ENCODE measurements at regions not wholly inside any gene's neighbourhood (a gene's known extent, or its start where the extent isn't known, plus 50 kb on each side); places are given as distances from the start of the nearest gene placed in this dataset.

- H3K4ac ChIP-seq (replicated peaks; ENCODE audit: insufficient read length, low read depth, low read length) = no peak overlapping the region
- no peaks in the 10 kb centered on the region for H3K79me2 ChIP-seq (ENCODE audit: control insufficient read depth in 1 of 2, insufficient read depth in 2 of 2, low read length in 2 of 2)
- no peak overlapping the region for H2BK12ac ChIP-seq (ENCODE audit: low read depth, low read length)
- H2AFZ ChIP-seq (ENCODE audit: low read length) = no peak overlapping the region
- POLR2A ChIA-PET (ENCODE audit: partially characterized antibody) = no interaction called here
- H3K4me3 ChIP-seq (ENCODE audit: extremely low read depth in 1 of 4, insufficient read depth in 2 of 4, low read depth in 3 of 4, low read length in 4 of 4) = no peak overlapping the region
- FAIRE-seq = no peak
- no peak overlapping the region for H2BK15ac ChIP-seq (ENCODE audit: low read length)
- no peak overlapping the region for H2BK20ac ChIP-seq (ENCODE audit: low read length)
- H3K27ac ChIP-seq (ENCODE audit: low read depth, low read length) = no peak overlapping the region
- DNase-seq (ENCODE audit: low read depth in 1 of 2, low spot score in 2 of 2) = no peak
- H3K4me2 ChIP-seq (ENCODE audit: insufficient read depth in 1 of 2, low read depth in 2 of 2, low read length in 2 of 2) = no peak overlapping the region
- TF ChIP-seq TCF12 (IDR thresholded peaks at IDR 0.05; ENCODE audit: low read depth, low read length) = no peak
- TF ChIP-seq, protein P1, sequence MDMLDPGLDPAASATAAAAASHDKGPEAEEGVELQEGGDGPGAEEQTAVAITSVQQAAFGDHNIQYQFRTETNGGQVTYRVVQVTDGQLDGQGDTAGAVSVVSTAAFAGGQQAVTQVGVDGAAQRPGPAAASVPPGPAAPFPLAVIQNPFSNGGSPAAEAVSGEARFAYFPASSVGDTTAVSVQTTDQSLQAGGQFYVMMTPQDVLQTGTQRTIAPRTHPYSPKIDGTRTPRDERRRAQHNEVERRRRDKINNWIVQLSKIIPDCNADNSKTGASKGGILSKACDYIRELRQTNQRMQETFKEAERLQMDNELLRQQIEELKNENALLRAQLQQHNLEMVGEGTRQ (IDR thresholded peaks at IDR 0.05; ENCODE audit: low read length) = no peak
- no peak for TF ChIP-seq NANOG (IDR thresholded peaks at IDR 0.05; ENCODE audit: insufficient read depth, low read depth, low read length, poor library complexity, severe bottlenecking)
- TF ChIP-seq EP300 (IDR thresholded peaks at IDR 0.05; ENCODE audit: borderline replicate concordance in 1 of 2, low read depth in 2 of 2, low read length in 2 of 2) = no peak
- no peak for TF ChIP-seq SP2 (IDR thresholded peaks at IDR 0.05; ENCODE audit: low read length)
- no peak for TF ChIP-seq RFX5 (IDR thresholded peaks at IDR 0.05; ENCODE audit: borderline replicate concordance, low read depth, low read length)
- no peak for TF ChIP-seq GABPA (IDR thresholded peaks at IDR 0.05; ENCODE audit: borderline replicate concordance, insufficient read depth, low read length)
- no peak for TF ChIP-seq RXRA (IDR thresholded peaks at IDR 0.05; ENCODE audit: insufficient read depth, low read depth, low read length)
- TF ChIP-seq SIN3A (conservative IDR thresholded peaks at IDR 0.05 in 1 of 2, IDR thresholded peaks at IDR 0.05 in 1 of 2; ENCODE audit: low read depth in 1 of 2, low read length in 2 of 2) = no peak
- no peak for TF ChIP-seq CBX8 (IDR thresholded peaks at IDR 0.05; ENCODE audit: borderline replicate concordance, low read depth, low read length)
- TF ChIP-seq TAF1 (IDR thresholded peaks at IDR 0.05; ENCODE audit: low read depth, low read length) = no peak
- no peak for TF ChIP-seq TBP (IDR thresholded peaks at IDR 0.05; ENCODE audit: low read depth, low read length)
- no peak for TF ChIP-seq MAFK (IDR thresholded peaks at IDR 0.05; ENCODE audit: low read depth, low read length)
- no peak for TF ChIP-seq CHD1 (IDR thresholded peaks at IDR 0.05; ENCODE audit: low read depth, low read length)
- peaks cover 0 to 3% (median 3%) of the 10 kb centered on the region in 4 experiments; a peak in 3 of 7 replicates for H3K4me1 ChIP-seq (replicated peaks in 1 of 4; ENCODE audit: control insufficient read depth in 3 of 4, insufficient read depth in 4 of 4, low read length in 3 of 4)
- H2AK5ac ChIP-seq (ENCODE audit: low read depth, low read length) = no peak overlapping the region
- H4K91ac ChIP-seq (replicated peaks; ENCODE audit: insufficient read length, low read length) = no peak overlapping the region
- no peaks in the 10 kb centered on the region for H3K79me1 ChIP-seq (ENCODE audit: low read depth, low read length)
- H4K5ac ChIP-seq (ENCODE audit: insufficient read length, low read depth, low read length) = no peak overlapping the region
- no peak overlapping the region for H3K18ac ChIP-seq (ENCODE audit: extremely low read depth, low read length)
- H3K14ac ChIP-seq (ENCODE audit: insufficient read length) = no peak overlapping the region
- H3K27me3 ChIP-seq (replicated peaks in 1 of 4; ENCODE audit: control insufficient read depth in 3 of 4, extremely low read depth in 1 of 4, insufficient read depth in 3 of 4, low read length in 3 of 4) = no peaks in the 10 kb centered on the region
- no peaks in the 10 kb centered on the region; the same call in 1 of the 2 replicates for H3K23me2 ChIP-seq (ENCODE audit: low read depth, low read length)
- H3K56ac ChIP-seq (replicated peaks; ENCODE audit: insufficient read length, low read depth, low read length) = no peak overlapping the region
- WGBS, 2 experiments (ENCODE audit: extremely low coverage in 1 of 2, insufficient coverage in 1 of 2, insufficient read length in 1 of 2, insufficient replicate concordance in 2 of 2, low coverage in 1 of 2, low lambda C conversion rate in 2 of 2, missing lambda C conversion rate in 1 of 2) = 87% methylated on average over 13 of the region's 13 CpGs; no CpG with 5 or more reads in 1 of the 2 experiments
- H2BK5ac ChIP-seq (ENCODE audit: low read depth, low read length) = no peak overlapping the region
- no peak overlapping the region for H3K9ac ChIP-seq (replicated peaks in 1 of 4; ENCODE audit: extremely low read depth in 1 of 4, low read depth in 3 of 4, low read length in 3 of 4)
- CTCF ChIA-PET (ENCODE audit: partially characterized antibody) = no interaction called here
- H4K8ac ChIP-seq (ENCODE audit: extremely low read depth, insufficient read depth, low read length) = no peak overlapping the region
- no peaks in the 10 kb centered on the region for H3K36me3 ChIP-seq (ENCODE audit: control insufficient read depth in 2 of 4, insufficient read depth in 4 of 4, low read length in 3 of 4)
- no peak overlapping the region for H3K23ac ChIP-seq (ENCODE audit: insufficient read length)
- no peak overlapping the region for H2BK120ac ChIP-seq (replicated peaks; ENCODE audit: low read depth, low read length)
- H3K9me3 ChIP-seq (ENCODE audit: insufficient read depth in 2 of 2, low read depth in 1 of 2, low read length in 1 of 2) = no peaks in the 10 kb centered on the region
- H4K20me1 ChIP-seq (replicated peaks in 1 of 2; ENCODE audit: control insufficient read depth in 1 of 2, insufficient read depth in 2 of 2, low read length in 2 of 2) = no peaks in the 10 kb centered on the region
Measured at GRCh38 chr10:7485799-7486198, 75.0 kb upstream of the SFMBT2 start.

Data from H1 (cell line).